ENCODE measurements at regions not wholly inside any gene's neighbourhood (a gene's known extent, or its start where the extent isn't known, plus 50 kb on each side); places are given as distances from the start of the nearest gene placed in this dataset.

GRCh38 chr3:39558775-39559306 lies 91.4 kb downstream of the MOBP start:
- CTCF ChIA-PET: no interaction called here
- no peak for ATAC-seq

GRCh38 chr3:39559543-39559942 lies 92.1 kb downstream of the MOBP start:
- H3K4me1 Mint-ChIP-seq (ENCODE audit: low read depth): no peaks in the 10 kb centered on the region
- ChIA-PET CTCF (no interaction called here), POLR2A (no interaction called here)
- ATAC-seq (no peak), DNase-seq (no peak)
- H3K4me3 Mint-ChIP-seq: no peak overlapping the region
- H3K27ac Mint-ChIP-seq: no peak overlapping the region
- H3K9me3 Mint-ChIP-seq: peaks cover 3% of the 10 kb centered on the region
- intact Hi-C loops (cut with micrococcal nuclease): no loop called here
- no peak for TF ChIP-seq CTCF (IDR thresholded peaks at IDR 0.05)
- no peaks in the 10 kb centered on the region for H3K36me3 Mint-ChIP-seq (ENCODE audit: low read depth)
- H3K27me3 Mint-ChIP-seq: peaks cover 2% of the 10 kb centered on the region

More at GRCh38 chr3:39558775-39559306, 91.4 kb downstream of the MOBP start:
- POLR2A ChIA-PET: no interaction called here
- Mint-ChIP-seq H3K4me3 (no peak overlapping the region), H3K36me3 (ENCODE audit: low read depth) (no peaks in the 10 kb centered on the region), H3K9me3 (peaks cover 7% of the 10 kb centered on the region), H3K27ac (no peak overlapping the region), H3K27me3 (peaks cover 2% of the 10 kb centered on the region), H3K4me1 (ENCODE audit: low read depth) (no peaks in the 10 kb centered on the region)
- no peak for DNase-seq
- intact Hi-C loops (cut with micrococcal nuclease): no loop called here
- TF ChIP-seq CTCF (IDR thresholded peaks at IDR 0.05): no peak

GRCh38 chr3:39568508-39568907 lies 101.0 kb downstream of the MOBP start:
- POLR2A ChIA-PET: no interaction called here
- CTCF ChIA-PET: no interaction called here
- DNase-seq: no peak
- Mint-ChIP-seq H3K36me3 (ENCODE audit: low read depth) (no peaks in the 10 kb centered on the region), H3K4me1 (ENCODE audit: low read depth) (no peaks in the 10 kb centered on the region), H3K4me3 (no peak overlapping the region), H3K27ac (no peak overlapping the region), H3K9me3 (no peaks in the 10 kb centered on the region), H3K27me3 (peaks cover 4% of the 10 kb centered on the region)
- ATAC-seq: no peak
- intact Hi-C loops (cut with micrococcal nuclease): no loop called here
- no peak for TF ChIP-seq CTCF (IDR thresholded peaks at IDR 0.05)

GRCh38 chr3:39569095-39569494 lies 101.6 kb downstream of the MOBP start:
- H3K9me3 Mint-ChIP-seq: no peaks in the 10 kb centered on the region
- intact Hi-C loops (cut with micrococcal nuclease): no loop called here
- no peaks in the 10 kb centered on the region for H3K36me3 Mint-ChIP-seq (ENCODE audit: low read depth)
- no peak for ATAC-seq
- CTCF ChIA-PET: no interaction called here
- no peaks in the 10 kb centered on the region for H3K4me1 Mint-ChIP-seq (ENCODE audit: low read depth)
- TF ChIP-seq CTCF (IDR thresholded peaks at IDR 0.05): no peak
- no peak overlapping the region for H3K4me3 Mint-ChIP-seq
- peaks cover 4% of the 10 kb centered on the region for H3K27me3 Mint-ChIP-seq
- POLR2A ChIA-PET: no interaction called here
- no peak overlapping the region for H3K27ac Mint-ChIP-seq
- no peak for DNase-seq

GRCh38 chr3:39573392-39573791 lies 105.9 kb downstream of the MOBP start:
- POLR2A ChIA-PET: interaction anchor here (1.4 kb wide), 1 partner anchor 18 kb away, joined by 3 read pairs; no protein-coding TSS in a partner anchor
- DNase-seq (no peak), ATAC-seq (no peak)
- no peaks in the 10 kb centered on the region for H3K4me1 Mint-ChIP-seq (ENCODE audit: low read depth)
- CTCF ChIA-PET: no interaction called here
- no peaks in the 10 kb centered on the region for H3K36me3 Mint-ChIP-seq (ENCODE audit: low read depth)
- H3K27me3 Mint-ChIP-seq: no peaks in the 10 kb centered on the region
- no peak overlapping the region for H3K27ac Mint-ChIP-seq
- H3K9me3 Mint-ChIP-seq: no peaks in the 10 kb centered on the region
- no peak overlapping the region for H3K4me3 Mint-ChIP-seq
- no peak for TF ChIP-seq CTCF (IDR thresholded peaks at IDR 0.05)
- intact Hi-C loops (cut with micrococcal nuclease): no loop called here
